ENCODE measurements at regions not wholly inside any gene's neighbourhood (a gene's known extent, or its start where the extent isn't known, plus 50 kb on each side); places are given as distances from the start of the nearest gene placed in this dataset.

- no peaks in the 10 kb centered on the region for H3K36me3 ChIP-seq (ENCODE audit: insufficient read depth in 1 of 2, low read depth in 1 of 2)
- no peaks in the 10 kb centered on the region for H3K4me1 ChIP-seq
- H3K27me3 ChIP-seq (ENCODE audit: insufficient read depth in 3 of 3, low read length in 2 of 3): no peaks in the 10 kb centered on the region
- H3K27ac ChIP-seq: no peak overlapping the region
- WGBS, 3 donors: 84 to 90% (median 88%) methylated on average over 4 of the region's 4 CpGs
- intact Hi-C loops (cut with DNase I): no loop called here
- no peak for TF ChIP-seq CTCF (IDR thresholded peaks at IDR 0.05)
- ATAC-seq (no peak), DNase-seq (no peak)
- no peak overlapping the region for H3K4me3 ChIP-seq
- H3K9me3 ChIP-seq: peaks cover 7% of the 10 kb centered on the region
Observed at GRCh38 chr2:146632707-146633106, 1212.1 kb upstream of the ACVR2A start.

GRCh38 chr2:146624430-146625160 is 1220.2 kb upstream of the ACVR2A start:
- WGBS, 3 donors: 40 to 43% (median 41%) methylated on average over 3 of the region's 3 CpGs
- H3K36me3 ChIP-seq (ENCODE audit: insufficient read depth in 1 of 2, low read depth in 1 of 2): no peaks in the 10 kb centered on the region
- ATAC-seq: no peak
- peaks cover 7% of the 10 kb centered on the region for H3K9me3 ChIP-seq
- intact Hi-C loops (cut with DNase I): no loop called here
- H3K27me3 ChIP-seq (ENCODE audit: insufficient read depth in 3 of 3, low read length in 2 of 3): no peaks in the 10 kb centered on the region
- H3K27ac ChIP-seq: no peak overlapping the region
- no peaks in the 10 kb centered on the region for H3K4me1 ChIP-seq
- no peak overlapping the region for H3K4me3 ChIP-seq
- TF ChIP-seq CTCF (IDR thresholded peaks at IDR 0.05): no peak
- DNase-seq: no peak

- H3K9me3 ChIP-seq: peaks cover under 1% of the 10 kb centered on the region
- H3K36me3 ChIP-seq (ENCODE audit: insufficient read depth in 1 of 2, low read depth in 1 of 2): no peaks in the 10 kb centered on the region
- TF ChIP-seq CTCF (IDR thresholded peaks at IDR 0.05): no peak
- H3K4me1 ChIP-seq: no peaks in the 10 kb centered on the region
- intact Hi-C loops (cut with DNase I): no loop called here
- DNase-seq (no peak), ATAC-seq (no peak)
- H3K27ac ChIP-seq: no peak overlapping the region
- H3K27me3 ChIP-seq (ENCODE audit: insufficient read depth in 3 of 3, low read length in 2 of 3): no peaks in the 10 kb centered on the region
- 80 to 83% (median 82%) methylated on average over 3 of the region's 3 CpGs for WGBS, 3 donors
- no peak overlapping the region for H3K4me3 ChIP-seq
Observed at GRCh38 chr2:146623771-146624170, 1221.1 kb upstream of the ACVR2A start.

- Histone ChIP-seq H3K27me3 (ENCODE audit: insufficient read depth in 3 of 3, low read length in 2 of 3) (no peaks in the 10 kb centered on the region), H3K4me1 (no peaks in the 10 kb centered on the region), H3K36me3 (ENCODE audit: insufficient read depth in 1 of 2, low read depth in 1 of 2) (no peaks in the 10 kb centered on the region), H3K9me3 (no peaks in the 10 kb centered on the region), H3K4me3 (no peak overlapping the region), H3K27ac (no peak overlapping the region)
- WGBS, 3 donors: 32 to 36% (median 36%) methylated on average over 1 of the region's 1 CpG
- DNase-seq: no peak
- no peak for ATAC-seq
- intact Hi-C loops (cut with DNase I): no loop called here
- TF ChIP-seq CTCF (IDR thresholded peaks at IDR 0.05): no peak
Observed at GRCh38 chr2:146621656-146622055, 1223.2 kb upstream of the ACVR2A start.

- DNase-seq (no peak), ATAC-seq (no peak)
- no peaks in the 10 kb centered on the region for H3K36me3 ChIP-seq (ENCODE audit: insufficient read depth in 1 of 2, low read depth in 1 of 2)
- intact Hi-C loops (cut with DNase I): no loop called here
- WGBS, 3 donors: 79 to 91% (median 82%) methylated on average over 1 of the region's 1 CpG
- no peak for TF ChIP-seq CTCF (IDR thresholded peaks at IDR 0.05)
- no peak overlapping the region for H3K4me3 ChIP-seq
- no peaks in the 10 kb centered on the region for H3K4me1 ChIP-seq
- peaks cover 0 to 3% (median 0%) of the 10 kb centered on the region in 3 donors for H3K27me3 ChIP-seq (ENCODE audit: insufficient read depth in 3 of 3, low read length in 2 of 3)
- no peaks in the 10 kb centered on the region for H3K9me3 ChIP-seq
- H3K27ac ChIP-seq: no peak overlapping the region
Observed at GRCh38 chr2:146615778-146616177, 1229.1 kb upstream of the ACVR2A start.

All from psoas muscle (tissue), 7 donors.